Neural progenitor cell (in vitro differentiated cells): ENCODE measurements at regions not wholly inside any gene's neighbourhood (a gene's known extent, or its start where the extent isn't known, plus 50 kb on each side); places are given as distances from the start of the nearest gene placed in this dataset.

ENCODE experiments used
- DNase-seq: peaks from one replicate; pipeline ENCODE4 v3.0.0-alpha.2; 2016; ENCODE audit warnings: low spot score
- H2AFZ ChIP-seq: fragments of 200-600 bp; sonication (generic); replicated peaks from 2 replicates; pipeline ENCODE4 v1.6.1; 2016; ENCODE audit warnings: antibody characterized with exemption
- H3F3A ChIP-seq: fragments of 200-600 bp; sonication (generic); 2 replicates; pipeline ENCODE4 v1.6.1; 2016; ENCODE audit warnings: antibody characterized with exemption, low read depth
- H3K27ac ChIP-seq: fragments of 200-600 bp; sonication (generic); 2 replicates; pipeline ENCODE4 v1.5.1; 2016; ENCODE audit warnings: mild to moderate bottlenecking
- H3K27me3 ChIP-seq: fragments of 200-600 bp; sonication (generic); 2 replicates; pipeline ENCODE4 v1.6.1; 2016; ENCODE audit warnings: mild to moderate bottlenecking, moderate library complexity
- H3K36me3 ChIP-seq: fragments of 200-600 bp; sonication (generic); 2 replicates; pipeline ENCODE4 v1.5.1; 2016
- H3K4me1 ChIP-seq: fragments of 200-600 bp; sonication (generic); 2 replicates; pipeline ENCODE4 v1.6.1; 2016; ENCODE audit warnings: mixed run types
- H3K4me2 ChIP-seq: fragments of 200-600 bp; sonication (generic); 2 replicates; pipeline ENCODE4 v1.6.1; 2016
- H3K4me3 ChIP-seq: fragments of 200-600 bp; sonication (generic); 2 replicates; pipeline ENCODE4 v1.5.1; 2016
- H3K79me2 ChIP-seq: fragments of 200-600 bp; sonication (generic); 2 replicates; pipeline ENCODE4 v1.6.1; 2016; ENCODE audit warnings: low read depth
- H3K9ac ChIP-seq: fragments of 200-600 bp; sonication (generic); 2 replicates; pipeline ENCODE4 v1.6.1; 2016
- H3K9me3 ChIP-seq: fragments of 200-600 bp; sonication (generic); 2 replicates; pipeline ENCODE4 v1.5.1; 2016; ENCODE audit warnings: low read depth
- H4K20me1 ChIP-seq: fragments of 200-600 bp; sonication (generic); 2 replicates; pipeline ENCODE4 v1.6.1; 2016; ENCODE audit warnings: low read depth
- H3K27ac Mint-ChIP-seq: 3 replicates; pipeline ENCODE4 v1.8.0; 2021; ENCODE audit warnings: mixed read lengths
- H3K27me3 Mint-ChIP-seq: 2 replicates; pipeline ENCODE4 v1.8.0; 2022; ENCODE audit warnings: low read depth, mild to moderate bottlenecking, inconsistent platforms, moderate library complexity, mixed read lengths; ENCODE audit not compliant: insufficient read depth
- H3K36me3 Mint-ChIP-seq: 3 replicates; pipeline ENCODE4 v1.8.0; 2021; ENCODE audit warnings: mixed read lengths
- H3K4me1 Mint-ChIP-seq: 3 replicates; pipeline ENCODE4 v1.8.0; 2021; ENCODE audit warnings: mixed read lengths
- H3K4me3 Mint-ChIP-seq: 3 replicates; pipeline ENCODE4 v1.8.0; 2021; ENCODE audit warnings: mild to moderate bottlenecking, moderate library complexity, mixed read lengths
- H3K9me3 Mint-ChIP-seq: 3 replicates; pipeline ENCODE4 v1.8.0; 2020; ENCODE audit warnings: mixed read lengths
- CTCF ChIP-seq: fragments of 200-600 bp; sonication (generic); IDR thresholded peaks from 2 replicates; pipeline ENCODE4 v1.5.1; 2017; ENCODE audit warnings: antibody characterized with exemption, mild to moderate bottlenecking
- EZH2 ChIP-seq: fragments of 200-600 bp; sonication (generic); IDR thresholded peaks from 2 replicates; pipeline ENCODE4 v1.6.1; 2017; ENCODE audit warnings: antibody characterized with exemption, mild to moderate bottlenecking, moderate library complexity
- EZH2phosphoT487 ChIP-seq: fragments of 200-600 bp; sonication (generic); IDR thresholded peaks from 2 replicates; pipeline ENCODE4 v1.6.1; 2017; ENCODE audit warnings: antibody characterized with exemption

- H3K9ac ChIP-seq: no peak overlapping the region
- no peaks in the 10 kb centered on the region for H3K36me3 Mint-ChIP-seq
- H3K9me3 Mint-ChIP-seq: peaks cover 2% of the 10 kb centered on the region
- TF ChIP-seq CTCF (no peak), EZH2phosphoT487 (no peak), EZH2 (no peak)
- H3K4me1 Mint-ChIP-seq: no peaks in the 10 kb centered on the region
- DNase-seq: no peak
- H4K20me1 ChIP-seq: no peaks in the 10 kb centered on the region
- H3K4me3 Mint-ChIP-seq: no peak overlapping the region
- H3K4me2 ChIP-seq: no peak overlapping the region
- no peak overlapping the region for H2AFZ ChIP-seq
- no peak overlapping the region for H3K4me3 ChIP-seq
- no peaks in the 10 kb centered on the region for H3F3A ChIP-seq
- no peak overlapping the region for H3K27ac Mint-ChIP-seq
- no peaks in the 10 kb centered on the region for H3K9me3 ChIP-seq
- no peaks in the 10 kb centered on the region for H3K4me1 ChIP-seq
- H3K79me2 ChIP-seq: no peaks in the 10 kb centered on the region
- no peak overlapping the region for H3K27ac ChIP-seq
- H3K27me3 ChIP-seq: no peaks in the 10 kb centered on the region
- peaks cover 2% of the 10 kb centered on the region for H3K27me3 Mint-ChIP-seq
- no peaks in the 10 kb centered on the region for H3K36me3 ChIP-seq
These were observed 685.0 kb downstream of the SLITRK1 start for GRCh38 chr13:83197316-83197715.

GRCh38 chr13:83190020-83190419 lies 692.3 kb downstream of the SLITRK1 start:
- Histone ChIP-seq H3K4me2 (no peak overlapping the region), H3K79me2 (no peaks in the 10 kb centered on the region), H3K9ac (no peak overlapping the region), H3K27ac (no peak overlapping the region), H3K4me3 (no peak overlapping the region), H4K20me1 (no peaks in the 10 kb centered on the region), H3F3A (no peaks in the 10 kb centered on the region), H3K27me3 (no peaks in the 10 kb centered on the region), H3K9me3 (no peaks in the 10 kb centered on the region), H3K36me3 (no peaks in the 10 kb centered on the region), H3K4me1 (no peaks in the 10 kb centered on the region), H2AFZ (no peak overlapping the region)
- no peak for DNase-seq
- Mint-ChIP-seq H3K27ac (no peak overlapping the region), H3K27me3 (no peaks in the 10 kb centered on the region), H3K36me3 (peaks cover 5% of the 10 kb centered on the region), H3K4me3 (no peak overlapping the region), H3K4me1 (peaks cover 3% of the 10 kb centered on the region), H3K9me3 (peaks cover 13% of the 10 kb centered on the region)
- TF ChIP-seq CTCF (no peak), EZH2 (no peak), EZH2phosphoT487 (no peak)

- H3K27ac ChIP-seq: no peak overlapping the region
- Mint-ChIP-seq H3K9me3 (peaks cover 13% of the 10 kb centered on the region), H3K27me3 (peaks cover 2% of the 10 kb centered on the region), H3K27ac (no peak overlapping the region), H3K4me1 (peaks cover 7% of the 10 kb centered on the region), H3K36me3 (peaks cover 5% of the 10 kb centered on the region), H3K4me3 (no peak overlapping the region)
- H3K4me2 ChIP-seq: no peak overlapping the region
- H3K9me3 ChIP-seq: no peaks in the 10 kb centered on the region
- H2AFZ ChIP-seq: no peak overlapping the region
- no peaks in the 10 kb centered on the region for H4K20me1 ChIP-seq
- no peaks in the 10 kb centered on the region for H3K79me2 ChIP-seq
- no peaks in the 10 kb centered on the region for H3K36me3 ChIP-seq
- TF ChIP-seq CTCF (no peak), EZH2 (no peak), EZH2phosphoT487 (no peak)
- DNase-seq: no peak
- no peak overlapping the region for H3K4me3 ChIP-seq
- no peaks in the 10 kb centered on the region for H3K4me1 ChIP-seq
- H3F3A ChIP-seq: no peaks in the 10 kb centered on the region
- H3K9ac ChIP-seq: no peak overlapping the region
- no peaks in the 10 kb centered on the region for H3K27me3 ChIP-seq
These were observed 697.5 kb downstream of the SLITRK1 start for GRCh38 chr13:83184819-83185218.

- TF ChIP-seq EZH2: no peak
- no peak for TF ChIP-seq EZH2phosphoT487
- no peak for TF ChIP-seq CTCF
- H3K27me3 ChIP-seq: no peaks in the 10 kb centered on the region
- no peak overlapping the region for H3K9ac ChIP-seq
- no peaks in the 10 kb centered on the region for H4K20me1 ChIP-seq
- no peaks in the 10 kb centered on the region for H3K79me2 ChIP-seq
- no peaks in the 10 kb centered on the region for H3K36me3 ChIP-seq
- H3K4me3 ChIP-seq: no peak overlapping the region
- no peak overlapping the region for H3K27ac ChIP-seq
- no peaks in the 10 kb centered on the region for H3K4me1 ChIP-seq
- no peaks in the 10 kb centered on the region for H3K9me3 ChIP-seq
- peaks cover 7% of the 10 kb centered on the region for H3K4me1 Mint-ChIP-seq
- H3F3A ChIP-seq: no peaks in the 10 kb centered on the region
- peaks cover 5% of the 10 kb centered on the region for H3K36me3 Mint-ChIP-seq
- H3K27me3 Mint-ChIP-seq: peaks cover 2% of the 10 kb centered on the region
- H3K4me2 ChIP-seq: no peak overlapping the region
- DNase-seq: no peak
- peaks cover 13% of the 10 kb centered on the region for H3K9me3 Mint-ChIP-seq
- no peak overlapping the region for H2AFZ ChIP-seq
- H3K27ac Mint-ChIP-seq: no peak overlapping the region
- no peak overlapping the region for H3K4me3 Mint-ChIP-seq
These were observed 698.2 kb downstream of the SLITRK1 start for GRCh38 chr13:83184150-83184475.
